Type B pancreatic cell (in vitro differentiated cells): ENCODE measurements at regions not wholly inside any gene's neighbourhood (a gene's known extent, or its start where the extent isn't known, plus 50 kb on each side); places are given as distances from the start of the nearest gene placed in this dataset.
A peak's percentile ranks its signal among the peaks of the same experiment; 100 is the strongest.

Experiments
- DNase-seq: peaks from one replicate; pipeline ENCODE4 v3.0.0; 2021; ENCODE audit warnings: mixed read lengths; ENCODE audit not compliant: unreplicated experiment; ENCODE audit errors: extremely low spot score
- H3K27ac Mint-ChIP-seq: 2 replicates; pipeline ENCODE4 v1.8.0; 2021; ENCODE audit warnings: mild to moderate bottlenecking, mixed read lengths
- H3K27me3 Mint-ChIP-seq: 2 replicates; pipeline ENCODE4 v1.8.0; 2021; ENCODE audit warnings: mixed read lengths
- H3K36me3 Mint-ChIP-seq: 2 replicates; pipeline ENCODE4 v1.8.0; 2021; ENCODE audit warnings: mixed read lengths
- H3K4me1 Mint-ChIP-seq: one replicate; pipeline ENCODE4 v1.8.0; 2021; ENCODE audit warnings: mixed read lengths; ENCODE audit not compliant: unreplicated experiment
- H3K4me3 Mint-ChIP-seq: 2 replicates; pipeline ENCODE4 v1.8.0; 2021; ENCODE audit warnings: mild to moderate bottlenecking, mixed read lengths
- H3K9me3 Mint-ChIP-seq: 2 replicates; pipeline ENCODE4 v1.8.0; 2021; ENCODE audit warnings: mixed read lengths
- TF ChIP-seq, protein P1 (sequence below): fragments of 200-600 bp; sonication (generic); conservative IDR thresholded peaks from 2 replicates; pipeline ENCODE4 v1.5.0; 2021; ENCODE audit warnings: antibody characterized with exemption, mild to moderate bottlenecking

GRCh38 chr20:22411286-22411626 is 173.1 kb downstream of the FOXA2 start:
- TF ChIP-seq, protein P1, sequence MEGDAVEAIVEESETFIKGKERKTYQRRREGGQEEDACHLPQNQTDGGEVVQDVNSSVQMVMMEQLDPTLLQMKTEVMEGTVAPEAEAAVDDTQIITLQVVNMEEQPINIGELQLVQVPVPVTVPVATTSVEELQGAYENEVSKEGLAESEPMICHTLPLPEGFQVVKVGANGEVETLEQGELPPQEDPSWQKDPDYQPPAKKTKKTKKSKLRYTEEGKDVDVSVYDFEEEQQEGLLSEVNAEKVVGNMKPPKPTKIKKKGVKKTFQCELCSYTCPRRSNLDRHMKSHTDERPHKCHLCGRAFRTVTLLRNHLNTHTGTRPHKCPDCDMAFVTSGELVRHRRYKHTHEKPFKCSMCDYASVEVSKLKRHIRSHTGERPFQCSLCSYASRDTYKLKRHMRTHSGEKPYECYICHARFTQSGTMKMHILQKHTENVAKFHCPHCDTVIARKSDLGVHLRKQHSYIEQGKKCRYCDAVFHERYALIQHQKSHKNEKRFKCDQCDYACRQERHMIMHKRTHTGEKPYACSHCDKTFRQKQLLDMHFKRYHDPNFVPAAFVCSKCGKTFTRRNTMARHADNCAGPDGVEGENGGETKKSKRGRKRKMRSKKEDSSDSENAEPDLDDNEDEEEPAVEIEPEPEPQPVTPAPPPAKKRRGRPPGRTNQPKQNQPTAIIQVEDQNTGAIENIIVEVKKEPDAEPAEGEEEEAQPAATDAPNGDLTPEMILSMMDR: no peak
- Mint-ChIP-seq H3K9me3 (peaks cover 4% of the 10 kb centered on the region), H3K36me3 (no peaks in the 10 kb centered on the region), H3K4me1 (peaks cover 23% of the 10 kb centered on the region), H3K4me3 (no peak overlapping the region), H3K27ac (no peak overlapping the region), H3K27me3 (peaks cover 24% of the 10 kb centered on the region)
- no peak for DNase-seq

GRCh38 chr20:22410556-22411130 is 173.7 kb downstream of the FOXA2 start:
- Mint-ChIP-seq H3K4me1 (peaks cover 23% of the 10 kb centered on the region), H3K9me3 (peaks cover 4% of the 10 kb centered on the region), H3K36me3 (no peaks in the 10 kb centered on the region), H3K27ac (no peak overlapping the region), H3K27me3 (peaks cover 24% of the 10 kb centered on the region), H3K4me3 (no peak overlapping the region)
- no peak for DNase-seq
- TF ChIP-seq, protein P1: no peak

GRCh38 chr20:22408521-22409402 is 175.6 kb downstream of the FOXA2 start:
- no peak overlapping the region for H3K4me3 Mint-ChIP-seq
- peaks cover 18% of the 10 kb centered on the region for H3K27me3 Mint-ChIP-seq
- no peak overlapping the region for H3K27ac Mint-ChIP-seq
- TF ChIP-seq, protein P1: no peak
- H3K4me1 Mint-ChIP-seq: peaks cover 29% of the 10 kb centered on the region
- H3K36me3 Mint-ChIP-seq: no peaks in the 10 kb centered on the region
- no peak for DNase-seq
- H3K9me3 Mint-ChIP-seq: peaks cover 4% of the 10 kb centered on the region

GRCh38 chr20:22407237-22408193 is 176.9 kb downstream of the FOXA2 start:
- Mint-ChIP-seq H3K4me1 (peaks cover 32% of the 10 kb centered on the region), H3K4me3 (no peak overlapping the region), H3K27ac (no peak overlapping the region), H3K36me3 (no peaks in the 10 kb centered on the region), H3K9me3 (peaks cover 4% of the 10 kb centered on the region), H3K27me3 (peaks cover 22% of the 10 kb centered on the region)
- DNase-seq: no peak
- TF ChIP-seq, protein P1: no peak

DNA sequence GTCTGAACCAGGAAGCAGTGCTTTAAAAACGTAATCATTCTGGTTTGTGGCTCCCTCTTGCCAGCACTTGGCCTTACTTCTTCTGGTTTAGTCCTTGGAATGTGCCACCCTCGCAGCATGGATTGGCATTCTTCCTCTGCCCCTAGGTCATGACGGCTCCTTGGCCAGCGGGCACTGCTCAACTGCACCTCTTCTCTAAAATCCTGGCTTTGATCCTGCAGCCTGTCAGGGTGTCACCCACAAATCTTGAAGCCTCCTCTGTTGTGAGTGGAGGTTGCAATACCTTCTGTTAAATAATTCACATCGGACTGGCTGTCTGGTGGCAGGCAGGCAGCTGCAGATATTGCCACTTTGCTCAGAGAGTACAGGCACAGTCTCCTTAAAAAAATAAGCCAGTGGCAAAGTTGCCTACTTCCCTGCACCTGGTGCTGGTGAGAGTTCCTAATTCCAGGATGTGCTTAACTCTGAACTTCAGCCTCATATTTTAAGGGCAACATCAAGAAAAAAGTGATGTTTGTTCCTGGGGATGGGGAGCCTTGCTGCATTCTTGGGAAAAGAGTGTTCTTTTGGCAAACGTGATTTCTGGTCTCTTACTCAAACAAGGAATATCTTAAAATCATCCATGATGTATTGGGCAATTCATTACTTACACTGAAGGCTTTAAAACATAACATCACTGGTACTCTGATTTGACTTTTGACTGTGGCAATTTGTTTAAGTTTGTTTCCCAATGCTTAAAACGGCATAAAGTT is 179.8 kb downstream of the FOXA2 start:
- DNase-seq: no peak
- peaks cover 29% of the 10 kb centered on the region for H3K4me1 Mint-ChIP-seq
- peaks cover 20% of the 10 kb centered on the region for H3K27me3 Mint-ChIP-seq
- no peaks in the 10 kb centered on the region for H3K36me3 Mint-ChIP-seq
- H3K4me3 Mint-ChIP-seq: peak overlapping the region; percentile 67
- H3K9me3 Mint-ChIP-seq: peaks cover 4% of the 10 kb centered on the region
- H3K27ac Mint-ChIP-seq: peak overlapping the region; percentile 68
- TF ChIP-seq, protein P1: no peak
